ENCODE measurements at regions not wholly inside any gene's neighbourhood (a gene's known extent, or its start where the extent isn't known, plus 50 kb on each side); places are given as distances from the start of the nearest gene placed in this dataset.

DNA sequence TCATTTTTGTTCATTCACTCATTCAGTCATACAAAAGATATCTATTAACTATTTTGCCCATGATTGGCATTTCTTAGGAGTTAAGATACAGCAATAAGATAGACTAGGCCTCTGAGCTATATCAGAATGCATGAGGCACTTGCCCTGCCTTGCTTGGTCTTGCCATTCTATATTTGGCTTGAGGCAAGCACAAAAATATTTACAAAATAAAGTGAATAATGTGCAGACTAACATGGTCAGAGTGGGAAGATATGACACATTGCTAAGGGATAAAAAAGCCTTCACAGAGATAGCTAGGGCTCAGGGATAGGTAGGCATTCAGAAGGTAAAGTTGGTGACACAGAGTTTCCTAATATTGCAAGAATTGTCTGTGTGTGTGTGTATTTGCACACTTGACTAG lies 75.0 kb upstream of the MMADHC start:
- DNase-seq = no peak
- Histone ChIP-seq H3K27me3 (no peaks in the 10 kb centered on the region), H3K4me1 (no peaks in the 10 kb centered on the region), H3K4me3 (no peak overlapping the region), H3K27ac (no peak overlapping the region), H3K9me3 (no peaks in the 10 kb centered on the region), H3K36me3 (no peaks in the 10 kb centered on the region)
- TF ChIP-seq POLR2A (IDR thresholded peaks at IDR 0.05) = no peak
- TF ChIP-seq, protein P1, sequence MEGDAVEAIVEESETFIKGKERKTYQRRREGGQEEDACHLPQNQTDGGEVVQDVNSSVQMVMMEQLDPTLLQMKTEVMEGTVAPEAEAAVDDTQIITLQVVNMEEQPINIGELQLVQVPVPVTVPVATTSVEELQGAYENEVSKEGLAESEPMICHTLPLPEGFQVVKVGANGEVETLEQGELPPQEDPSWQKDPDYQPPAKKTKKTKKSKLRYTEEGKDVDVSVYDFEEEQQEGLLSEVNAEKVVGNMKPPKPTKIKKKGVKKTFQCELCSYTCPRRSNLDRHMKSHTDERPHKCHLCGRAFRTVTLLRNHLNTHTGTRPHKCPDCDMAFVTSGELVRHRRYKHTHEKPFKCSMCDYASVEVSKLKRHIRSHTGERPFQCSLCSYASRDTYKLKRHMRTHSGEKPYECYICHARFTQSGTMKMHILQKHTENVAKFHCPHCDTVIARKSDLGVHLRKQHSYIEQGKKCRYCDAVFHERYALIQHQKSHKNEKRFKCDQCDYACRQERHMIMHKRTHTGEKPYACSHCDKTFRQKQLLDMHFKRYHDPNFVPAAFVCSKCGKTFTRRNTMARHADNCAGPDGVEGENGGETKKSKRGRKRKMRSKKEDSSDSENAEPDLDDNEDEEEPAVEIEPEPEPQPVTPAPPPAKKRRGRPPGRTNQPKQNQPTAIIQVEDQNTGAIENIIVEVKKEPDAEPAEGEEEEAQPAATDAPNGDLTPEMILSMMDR (IDR thresholded peaks at IDR 0.05) = no peak
- intact Hi-C loops (cut with DNase I; ENCODE audit: low total_unique reads) = no loop called here

DNA sequence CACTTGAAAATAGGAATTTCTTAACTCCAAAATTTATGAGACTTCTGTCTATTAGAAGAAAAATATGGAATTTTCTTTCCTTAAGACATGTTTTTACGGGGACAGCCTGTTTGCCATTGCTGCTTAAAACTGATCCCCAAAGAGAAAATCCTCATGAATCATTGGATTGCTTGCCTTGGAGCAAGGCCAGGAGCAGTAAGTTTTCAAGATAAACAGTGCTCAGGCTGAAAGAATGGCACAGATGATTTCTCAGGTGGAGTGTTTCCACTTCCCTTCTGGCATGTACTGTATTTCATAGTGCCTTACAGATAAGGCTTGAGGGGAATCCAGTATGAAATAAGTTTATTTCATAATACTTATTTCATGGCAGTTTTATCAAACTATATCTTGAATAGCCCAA lies 74.3 kb upstream of the MMADHC start:
- no peaks in the 10 kb centered on the region for H3K36me3 ChIP-seq
- no peak overlapping the region for H3K27ac ChIP-seq
- H3K4me1 ChIP-seq = no peaks in the 10 kb centered on the region
- no peaks in the 10 kb centered on the region for H3K27me3 ChIP-seq
- intact Hi-C loops (cut with DNase I; ENCODE audit: low total_unique reads) = no loop called here
- DNase-seq = no peak
- no peak overlapping the region for H3K4me3 ChIP-seq
- no peak for TF ChIP-seq POLR2A (IDR thresholded peaks at IDR 0.05)
- TF ChIP-seq, protein P1 (IDR thresholded peaks at IDR 0.05) = no peak
- no peaks in the 10 kb centered on the region for H3K9me3 ChIP-seq

DNA sequence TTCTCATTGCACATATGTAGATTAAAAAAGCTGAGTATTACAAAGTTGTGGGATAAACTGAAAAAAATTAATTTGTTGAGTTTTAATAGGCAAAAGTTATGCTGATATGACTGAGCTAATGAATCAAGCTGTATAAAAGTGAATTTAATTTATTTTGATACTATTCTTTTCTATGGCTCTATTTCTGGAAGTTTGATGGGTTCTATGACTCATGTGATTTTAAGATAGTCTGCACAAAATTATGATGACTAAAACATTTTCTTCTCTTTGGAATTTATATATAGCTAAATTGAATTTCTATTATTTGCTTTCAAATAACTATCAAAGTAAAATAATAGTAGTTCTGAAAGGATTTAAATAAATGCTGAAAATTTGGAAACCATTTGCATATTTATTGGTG lies 71.0 kb upstream of the MMADHC start:
- H3K27me3 ChIP-seq = no peaks in the 10 kb centered on the region
- no peak for DNase-seq
- H3K4me3 ChIP-seq = no peak overlapping the region
- TF ChIP-seq, protein P1 (IDR thresholded peaks at IDR 0.05) = no peak
- TF ChIP-seq POLR2A (IDR thresholded peaks at IDR 0.05) = no peak
- intact Hi-C loops (cut with DNase I; ENCODE audit: low total_unique reads) = no loop called here
- no peaks in the 10 kb centered on the region for H3K4me1 ChIP-seq
- H3K9me3 ChIP-seq = peaks cover 0 to 4% of the 10 kb centered on the region in 2 donors
- H3K36me3 ChIP-seq = no peaks in the 10 kb centered on the region
- no peak overlapping the region for H3K27ac ChIP-seq

DNA sequence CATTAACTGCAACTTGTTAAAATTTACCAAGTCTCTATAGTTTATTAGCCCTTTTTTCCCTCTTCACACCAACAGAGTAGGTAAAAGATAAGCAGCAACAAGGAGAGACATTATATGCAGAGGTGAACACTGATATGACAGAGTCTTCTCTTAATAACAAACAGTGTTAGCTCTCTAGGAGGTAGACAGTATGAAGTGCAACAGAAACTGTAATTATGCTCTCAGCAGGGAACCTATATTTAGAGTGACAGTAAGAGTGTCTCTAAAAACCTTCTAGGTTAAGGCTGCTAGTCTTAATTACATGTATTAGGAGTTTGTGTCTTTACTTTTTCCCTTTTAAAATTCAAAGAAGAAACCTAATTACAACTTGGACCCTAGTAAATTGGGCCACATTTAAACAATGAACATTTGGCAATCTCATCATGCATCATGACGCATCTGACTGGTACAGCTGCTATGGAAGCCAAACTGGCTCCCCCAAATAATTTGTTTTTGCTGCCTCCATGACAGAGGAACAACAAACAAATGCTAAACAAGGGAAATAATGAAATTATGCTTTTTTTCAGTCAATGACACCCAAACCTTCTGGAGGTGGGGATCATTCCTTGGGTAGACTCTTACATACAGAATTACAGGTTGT lies 69.9 kb upstream of the MMADHC start:
- TF ChIP-seq POLR2A (IDR thresholded peaks at IDR 0.05) = no peak
- TF ChIP-seq, protein P1 (IDR thresholded peaks at IDR 0.05) = no peak
- Histone ChIP-seq H3K4me3 (no peak overlapping the region), H3K9me3 (peaks cover 0 to 4% of the 10 kb centered on the region in 2 donors), H3K27ac (no peak overlapping the region), H3K27me3 (no peaks in the 10 kb centered on the region), H3K4me1 (no peaks in the 10 kb centered on the region), H3K36me3 (no peaks in the 10 kb centered on the region)
- intact Hi-C loops (cut with DNase I; ENCODE audit: low total_unique reads) = no loop called here
- DNase-seq = no peak

DNA sequence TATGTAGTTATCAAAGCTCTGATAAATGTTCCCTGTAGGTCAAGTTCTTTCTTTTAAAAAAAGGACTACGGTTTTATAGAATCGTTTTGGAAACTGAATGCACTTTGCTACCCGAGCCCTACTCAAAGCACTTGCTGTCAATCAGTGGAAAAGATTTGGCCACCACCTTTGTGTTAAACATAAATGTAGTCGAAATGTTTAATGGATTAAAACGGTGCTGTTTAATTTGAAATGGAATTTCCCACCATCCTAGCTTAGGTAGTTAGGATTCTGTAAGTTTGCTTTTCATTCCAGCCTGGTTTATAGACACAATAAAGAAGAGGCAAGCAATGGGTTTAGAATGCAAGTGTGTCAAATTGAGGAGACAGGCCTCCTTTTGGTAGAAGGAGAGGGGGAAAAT lies 69.4 kb upstream of the MMADHC start:
- DNase-seq = no peak
- intact Hi-C loops (cut with DNase I; ENCODE audit: low total_unique reads) = no loop called here
- no peaks in the 10 kb centered on the region for H3K27me3 ChIP-seq
- H3K9me3 ChIP-seq = peaks cover 0 to 4% of the 10 kb centered on the region in 2 donors
- no peaks in the 10 kb centered on the region for H3K4me1 ChIP-seq
- no peak for TF ChIP-seq POLR2A (IDR thresholded peaks at IDR 0.05)
- TF ChIP-seq, protein P1 (IDR thresholded peaks at IDR 0.05) = no peak
- H3K36me3 ChIP-seq = no peaks in the 10 kb centered on the region
- no peak overlapping the region for H3K4me3 ChIP-seq
- H3K27ac ChIP-seq = no peak overlapping the region
